Activated CD4-positive, alpha-beta T cell treated with anti-CD3 and anti-CD28 coated beads, Interleukin-2, Interleukin-6, amounts not matched to agents 100 ng/mL and 50 ng/mL, durations not matched to agents 16 hours and 8 hours (primary cell): ENCODE measurements at regions not wholly inside any gene's neighbourhood (a gene's known extent, or its start where the extent isn't known, plus 50 kb on each side); places are given as distances from the start of the nearest gene placed in this dataset.
"Not testable (repeated sequence)": the region's sequence is repeated elsewhere in the genome, so short reads cannot be mapped to it uniquely, and the experiment has no call there.

ENCODE experiments used
- DNase-seq: peaks from one replicate; pipeline ENCODE4 v3.0.0-alpha.2; 2020

- DNase-seq = no peak
These were observed 164.8 kb upstream of the NDN start for GRCh38 chr15:23851921-23852320.

DNA sequence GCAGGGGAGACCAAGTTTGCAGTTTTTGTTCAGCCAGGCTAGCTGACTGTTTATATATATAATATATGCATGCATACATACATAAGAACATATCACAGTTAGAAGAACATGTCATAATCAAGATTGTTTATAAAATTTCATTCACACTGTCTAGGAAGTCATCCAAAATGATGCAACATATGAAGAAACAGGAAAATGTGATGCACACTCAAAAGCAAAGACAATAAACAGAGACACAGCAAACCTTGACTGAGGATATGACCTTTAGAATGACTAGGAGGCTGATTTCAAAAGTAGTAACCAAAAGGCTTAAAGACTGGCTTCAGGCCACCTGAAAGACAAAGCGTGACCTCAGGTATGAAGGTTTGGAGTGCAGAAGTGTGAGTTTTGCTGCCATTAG lies 166.2 kb upstream of the NDN start:
- no peak for DNase-seq

GRCh38 chr15:23854203-23854911 lies 167.3 kb upstream of the NDN start:
- no peak for DNase-seq

DNA sequence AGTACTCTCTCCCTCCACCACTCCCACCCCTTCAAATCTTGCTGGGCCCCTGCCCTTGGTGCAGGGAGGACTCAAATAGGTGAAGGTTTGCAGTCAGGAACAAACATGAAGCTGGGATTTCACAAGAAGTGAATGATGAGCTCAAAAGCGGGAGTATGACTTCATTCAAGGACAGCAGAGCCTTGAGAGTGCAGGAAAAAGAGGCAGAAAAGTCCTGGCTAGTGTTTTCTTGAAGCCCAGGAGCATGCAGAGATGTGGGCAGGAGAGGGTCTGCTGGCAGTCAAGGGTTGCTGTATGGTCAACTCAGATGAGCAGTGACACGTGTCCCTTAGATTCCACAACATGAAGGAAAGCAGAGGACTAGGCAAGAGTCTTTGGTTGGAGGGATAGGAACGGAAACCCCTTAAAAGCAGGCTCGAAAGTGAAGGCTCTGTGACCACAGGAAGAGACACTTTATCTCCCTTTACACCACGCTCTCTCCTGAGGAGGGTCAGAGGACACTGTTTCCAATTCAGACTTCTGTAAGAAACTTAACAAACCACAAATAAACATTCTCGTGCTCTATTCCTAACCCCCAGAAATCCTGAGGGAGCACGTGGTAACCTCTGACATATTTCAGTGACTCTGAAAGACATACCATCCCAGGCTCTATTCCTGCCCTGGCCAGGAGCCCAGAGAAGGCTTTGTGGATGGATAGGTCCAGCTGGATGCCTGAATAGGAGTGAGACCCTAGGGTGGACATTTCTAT lies 168.0 kb upstream of the NDN start:
- DNase-seq = no peak

DNA sequence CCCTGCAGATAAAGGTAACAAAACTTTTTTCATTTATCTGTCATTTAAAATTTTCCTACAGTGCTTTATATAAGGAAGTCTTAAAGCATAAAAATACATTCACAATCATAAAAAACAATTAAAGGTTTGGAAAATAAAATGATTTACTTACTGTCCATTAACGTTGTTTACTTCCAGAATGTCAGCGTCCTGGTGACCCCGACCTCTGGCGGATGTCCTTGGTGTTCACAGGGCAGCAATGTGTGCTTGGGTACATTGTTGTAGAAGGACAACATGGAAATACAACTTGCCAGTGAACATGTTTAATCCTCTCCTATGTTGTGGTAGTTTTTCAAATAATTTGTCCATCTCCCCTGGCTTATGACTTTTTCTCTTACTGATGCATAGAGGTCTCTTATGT lies 168.8 kb upstream of the NDN start:
- DNase-seq = no peak

GRCh38 chr15:23857028-23857641 lies 170.0 kb upstream of the NDN start:
- DNase-seq = peak; percentile 19

- no peak for DNase-seq
These were observed 171.9 kb upstream of the NDN start for GRCh38 chr15:23859008-23859407.

DNA sequence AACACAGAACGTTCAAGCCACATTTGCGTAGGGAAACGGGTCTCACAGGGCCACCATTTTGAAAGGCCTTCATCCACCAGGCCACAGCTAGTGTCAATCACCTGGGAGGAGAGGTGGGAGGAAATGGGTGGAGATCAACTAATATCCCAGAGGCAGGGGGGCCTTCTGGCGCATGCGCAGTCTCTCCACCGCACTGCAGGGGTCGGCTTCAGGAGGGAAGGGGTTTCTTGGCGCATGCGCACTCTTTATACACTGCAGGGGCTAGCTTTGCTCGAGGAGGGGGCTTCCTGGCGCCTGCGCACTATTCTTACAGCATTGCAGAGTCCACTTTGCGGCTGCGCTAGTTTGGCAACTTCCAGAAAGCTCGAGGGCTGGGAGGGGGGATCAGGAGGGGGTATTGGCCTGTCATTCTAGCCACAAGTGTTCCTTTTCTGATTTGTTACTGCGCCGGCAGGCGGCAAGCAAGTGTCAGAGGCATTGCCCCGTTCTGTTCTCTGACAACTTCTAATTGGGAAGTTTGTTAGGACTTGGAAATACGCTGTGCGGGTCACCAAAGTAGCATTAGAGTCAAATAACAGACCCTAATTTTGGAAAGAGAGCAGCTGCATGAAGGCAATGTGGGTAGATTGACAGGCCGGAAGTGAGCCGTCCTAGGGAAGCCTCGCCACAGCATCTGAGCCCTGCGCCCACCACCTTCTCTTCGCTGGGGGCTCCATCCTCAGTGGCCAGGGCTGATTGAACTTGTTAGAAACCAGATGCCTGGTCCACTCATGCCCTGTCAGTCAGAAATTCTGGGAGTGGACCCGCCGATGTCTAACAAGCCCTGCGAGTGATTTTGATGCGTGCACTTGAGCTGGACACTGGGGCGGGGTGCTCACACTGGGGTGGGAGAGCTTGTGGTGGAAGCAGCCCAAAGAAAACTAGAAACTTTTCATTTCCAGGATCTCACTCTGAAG lies 173.5 kb upstream of the NDN start:
- no peak for DNase-seq

DNA sequence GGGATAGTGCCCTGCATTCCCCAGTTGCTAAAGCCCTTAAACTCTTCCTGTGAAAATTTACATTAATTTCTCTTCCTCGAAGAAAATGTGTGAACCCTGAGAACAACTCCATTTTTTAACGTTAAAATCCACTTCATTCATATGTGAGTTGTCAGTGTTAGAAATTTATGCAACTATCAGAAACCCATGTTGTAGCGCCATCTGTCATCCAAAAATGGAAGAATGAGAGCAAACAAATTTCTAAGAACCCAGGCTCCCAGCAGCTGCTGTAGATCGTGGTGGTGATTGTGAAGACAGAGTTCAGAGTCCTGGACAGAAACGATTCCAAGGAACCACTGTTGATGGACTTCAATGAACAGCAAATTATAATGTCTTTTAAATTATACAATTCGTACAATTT lies 179.7 kb upstream of the NDN start:
- DNase-seq = no peak

DNA sequence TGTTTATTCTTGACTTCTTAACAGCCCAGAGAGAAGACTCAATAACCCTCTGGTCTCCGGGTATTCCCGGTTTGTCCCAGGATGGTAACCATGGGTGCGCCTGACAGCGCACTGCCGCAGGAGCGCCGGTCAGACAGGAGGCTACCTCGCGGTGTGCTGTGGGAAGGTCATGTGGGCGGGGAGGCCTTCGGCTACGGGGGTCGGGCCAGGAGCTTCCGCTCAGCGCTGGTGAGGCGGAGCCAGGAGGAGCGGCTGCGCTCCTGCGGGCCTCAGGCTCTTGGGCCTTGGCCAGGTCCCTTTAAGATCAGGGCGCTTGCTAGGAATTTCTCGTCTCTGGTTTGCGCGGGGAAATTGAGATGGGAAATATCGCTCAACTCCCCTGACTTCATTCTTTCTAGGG lies 182.3 kb upstream of the NDN start:
- DNase-seq = no peak

- DNase-seq = not testable (repeated sequence)
These were observed 186.5 kb upstream of the NDN start for GRCh38 chr15:23873613-23874012.

GRCh38 chr15:23877502-23878412 lies 190.7 kb upstream of the NDN start:
- DNase-seq = peak; percentile 58

- no peak for DNase-seq
These were observed 194.2 kb upstream of the NDN start for GRCh38 chr15:23881291-23881690.

GRCh38 chr15:23890218-23890617 lies 203.1 kb upstream of the NDN start:
- no peak for DNase-seq

- DNase-seq = no peak
These were observed 210.0 kb upstream of the NDN start for GRCh38 chr15:23897091-23897490.

- DNase-seq = no peak
These were observed 210.4 kb upstream of the NDN start for GRCh38 chr15:23897531-23897930.

GRCh38 chr15:23910030-23910429 lies 222.9 kb upstream of the NDN start:
- no peak for DNase-seq

- no peak for DNase-seq
These were observed 225.1 kb upstream of the NDN start for GRCh38 chr15:23912191-23912590.

DNA sequence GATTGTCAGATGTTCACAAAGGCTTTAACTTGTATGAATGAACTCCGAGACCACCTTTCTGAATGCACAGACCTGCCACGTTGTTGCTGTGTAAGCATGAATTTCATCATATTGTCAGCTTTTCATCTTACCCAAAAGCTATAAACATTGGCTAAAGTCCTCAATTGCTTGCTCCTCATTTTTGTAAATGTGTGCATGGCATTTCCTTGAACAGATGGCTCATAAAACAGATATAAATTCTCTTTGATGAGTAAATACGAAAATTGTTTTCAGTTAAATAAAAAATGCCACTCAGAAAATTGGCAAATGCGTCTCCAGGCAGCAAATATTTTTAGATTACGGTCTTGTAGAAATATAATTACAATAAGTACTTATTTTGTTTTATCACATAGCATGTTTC lies 226.0 kb upstream of the NDN start:
- no peak for DNase-seq

DNA sequence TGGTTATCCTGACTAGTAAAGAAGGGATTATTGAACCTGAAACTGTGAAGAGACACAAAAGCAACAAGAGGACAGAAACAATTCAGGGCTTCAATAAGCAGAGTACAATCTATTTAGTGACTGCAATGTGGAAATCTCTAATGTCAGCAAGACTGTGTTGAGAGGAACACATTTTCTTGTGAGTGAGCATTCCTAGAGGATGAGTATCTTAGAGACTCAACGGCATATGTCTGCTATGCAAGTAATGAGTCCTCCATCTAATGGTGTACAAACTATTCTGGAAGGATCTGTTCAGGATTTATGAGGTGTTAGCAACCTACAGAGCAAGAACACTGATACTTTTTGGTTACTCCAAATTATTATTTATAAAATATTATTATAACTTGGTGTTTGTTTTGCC lies 226.5 kb upstream of the NDN start:
- DNase-seq = no peak

DNA sequence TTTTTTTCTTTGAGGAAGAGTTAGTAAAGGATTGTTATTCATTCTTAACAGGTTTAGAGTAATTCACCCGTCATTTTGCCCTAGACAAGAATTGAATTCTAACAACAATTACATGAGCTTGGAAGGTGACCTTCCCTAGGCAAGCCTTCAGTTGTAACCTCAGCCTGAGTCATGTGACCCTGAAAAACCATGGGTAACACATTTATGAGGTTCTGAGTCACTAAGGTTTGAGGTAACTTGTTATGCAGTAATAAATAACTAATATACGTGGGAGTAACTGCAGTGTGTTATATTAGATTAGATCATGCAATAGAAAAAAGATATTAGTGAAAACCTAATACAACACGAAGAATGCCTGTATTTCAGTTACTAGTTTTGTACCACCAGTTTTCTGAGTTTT lies 237.6 kb upstream of the NDN start:
- DNase-seq = no peak

GRCh38 chr15:23954931-23955330 lies 267.8 kb upstream of the NDN start:
- DNase-seq = no peak
